GM21360 (cell line): ENCODE measurements at regions not wholly inside any gene's neighbourhood (a gene's known extent, or its start where the extent isn't known, plus 50 kb on each side); places are given as distances from the start of the nearest gene placed in this dataset.
"Not testable (repeated sequence)": the region's sequence is repeated elsewhere in the genome, so short reads cannot be mapped to it uniquely, and the experiment has no call there.

Experiments used
- ATAC-seq: cut with Tn5 transposase; IDR thresholded peaks from one replicate; pipeline ENCODE4 v1.9.1; 2021; ENCODE audit warnings: mild to moderate bottlenecking, moderate library complexity; ENCODE audit not compliant: unreplicated experiment

DNA sequence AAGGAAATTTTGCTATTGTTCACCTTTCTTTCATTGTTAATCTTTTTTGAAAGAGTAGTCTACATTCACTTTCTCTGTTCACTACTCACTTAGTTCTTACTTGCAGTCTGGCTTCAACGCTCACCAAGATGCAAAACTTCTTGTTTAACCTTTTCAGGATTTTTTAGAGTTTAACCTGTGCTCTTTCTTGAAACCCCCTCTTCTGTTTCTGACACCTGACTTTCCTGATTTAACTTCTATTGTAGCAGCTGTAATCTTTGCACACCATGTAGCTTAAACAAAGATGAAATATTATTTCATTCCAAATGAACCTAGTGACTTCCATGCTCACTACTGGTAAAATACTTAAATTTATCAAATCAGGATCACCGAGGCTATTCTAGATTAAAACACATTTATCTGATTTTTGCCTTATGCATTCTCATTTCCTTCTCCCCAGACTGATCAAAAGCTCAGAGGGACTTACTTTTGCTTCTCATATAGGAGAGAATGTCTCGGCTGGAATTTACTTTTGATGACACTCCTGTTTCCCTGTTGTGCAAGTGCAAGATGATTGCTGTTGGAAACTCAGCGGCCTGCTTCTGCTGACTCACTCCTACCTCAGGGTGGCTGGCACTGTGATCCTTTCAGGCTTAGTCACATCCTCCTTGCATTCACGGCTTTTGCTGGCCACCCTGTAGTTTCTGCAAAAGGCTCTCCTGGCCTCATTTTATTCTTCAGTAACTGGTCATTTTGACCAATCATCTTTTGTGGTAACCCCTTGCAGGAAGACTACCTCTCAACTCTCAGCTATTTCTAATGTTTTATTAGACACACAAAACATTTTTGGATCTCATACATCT lies 109.3 kb upstream of the IFNE start:
- ATAC-seq: no peak

DNA sequence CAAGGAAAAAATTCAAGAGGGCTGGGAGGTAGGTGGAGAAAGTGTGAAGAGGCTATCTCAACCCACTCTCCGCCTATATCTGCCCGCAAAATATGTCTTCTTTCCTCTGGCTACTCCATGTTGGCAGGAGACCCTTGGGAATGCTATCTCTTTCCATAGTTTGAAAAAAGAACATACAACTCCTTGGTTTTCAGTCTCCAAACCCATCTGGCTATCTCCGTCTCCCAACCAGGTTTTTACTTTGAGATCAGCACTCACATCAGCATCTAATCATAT lies 109.9 kb upstream of the IFNE start:
- no peak for ATAC-seq

DNA sequence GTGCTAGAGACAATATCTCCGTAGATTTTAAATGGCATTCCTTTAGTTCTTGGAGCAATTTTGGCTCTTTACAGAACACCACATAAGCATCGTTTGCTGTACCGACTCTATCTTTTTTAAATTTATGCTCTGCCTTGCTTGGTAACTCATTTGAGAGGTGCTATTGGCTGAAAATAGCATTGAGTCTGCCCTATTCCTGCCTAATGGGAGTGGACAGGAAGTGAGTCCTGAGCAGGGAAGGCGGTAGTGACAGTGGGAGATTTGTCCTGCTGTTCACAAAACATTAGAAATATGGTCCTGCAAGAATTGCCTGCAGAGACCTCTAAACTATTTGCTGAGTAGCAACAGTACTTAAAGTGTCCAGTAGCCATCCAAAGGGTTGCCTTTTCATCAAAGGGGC lies 115.2 kb upstream of the IFNE start:
- ATAC-seq: no peak

DNA sequence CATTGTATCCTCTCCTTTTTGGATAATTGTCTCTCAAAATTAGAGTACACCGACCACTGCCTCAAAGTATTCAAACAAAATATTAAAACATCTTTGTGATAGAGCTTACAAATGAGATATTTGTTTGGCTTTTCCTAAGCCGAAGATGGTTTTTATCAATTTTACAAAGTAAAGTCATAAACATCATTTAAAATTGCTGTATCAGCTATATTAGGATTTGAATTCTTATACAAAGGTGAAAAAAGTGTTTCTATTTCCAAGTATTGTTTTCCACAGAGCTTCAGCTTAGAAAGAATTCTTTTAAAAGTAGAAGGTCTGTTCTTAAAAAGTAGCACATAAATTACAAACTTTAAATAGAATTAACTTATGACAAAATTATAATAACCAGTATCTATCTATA lies 116.6 kb upstream of the IFNE start:
- no peak for ATAC-seq

DNA sequence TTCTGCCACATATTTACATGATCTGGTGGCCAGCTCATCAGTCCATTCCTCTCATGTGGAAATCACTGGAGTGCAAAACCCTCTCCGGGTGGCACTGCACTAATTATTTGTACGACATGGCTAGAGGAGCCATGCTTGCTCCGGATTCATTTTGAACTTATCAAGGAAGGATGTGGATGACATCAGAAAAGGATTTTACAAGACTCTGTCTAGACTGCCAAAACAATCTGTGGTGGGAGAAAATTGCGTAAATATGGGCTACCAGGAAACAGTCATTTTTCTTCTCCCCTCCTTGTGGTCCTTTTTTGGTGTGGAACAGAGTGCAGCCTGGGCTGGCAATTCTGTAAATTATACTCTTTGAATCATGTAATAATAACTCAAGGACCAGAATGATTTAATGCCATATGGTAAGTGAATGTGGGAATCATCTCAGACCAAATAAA lies 123.4 kb upstream of the IFNE start:
- ATAC-seq: no peak

DNA sequence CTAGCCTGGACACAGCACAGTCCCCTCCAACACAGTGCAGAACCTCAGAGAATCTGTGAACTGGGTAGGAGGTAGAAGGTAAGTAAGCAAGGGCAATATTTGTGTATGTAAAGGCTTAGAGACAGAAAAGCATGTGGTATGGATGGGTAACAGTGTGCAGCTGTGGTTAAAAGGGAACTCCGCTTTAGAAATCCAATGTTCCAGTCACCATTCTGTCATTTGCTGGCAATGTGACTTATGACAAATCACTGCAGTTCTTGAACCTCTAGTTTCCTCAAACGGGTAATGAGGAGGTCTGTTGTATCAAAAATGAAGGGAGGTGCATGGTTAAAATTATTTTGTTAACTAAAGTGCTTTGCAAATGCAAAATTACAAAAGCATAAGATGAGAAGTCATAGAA lies 125.5 kb upstream of the IFNE start:
- ATAC-seq: no peak

DNA sequence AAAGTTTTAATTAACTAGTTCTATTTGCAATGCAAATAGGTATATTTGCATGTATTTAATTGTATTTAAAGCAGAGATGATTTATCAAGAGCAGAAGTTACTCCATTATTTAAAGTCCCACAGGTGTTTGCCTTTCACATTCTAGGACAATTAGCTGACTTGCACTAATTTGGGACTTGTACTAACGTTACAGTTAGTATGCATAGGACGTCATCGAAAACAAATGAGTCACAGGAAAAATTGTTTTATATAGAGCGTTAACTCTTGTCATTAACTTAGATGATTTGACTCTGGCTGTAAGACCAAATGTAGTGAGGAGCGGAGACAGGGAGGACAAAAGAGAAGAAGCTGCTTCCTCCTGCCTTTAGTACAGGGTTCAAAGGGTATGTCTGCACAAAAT lies 126.1 kb upstream of the IFNE start:
- no peak for ATAC-seq

DNA sequence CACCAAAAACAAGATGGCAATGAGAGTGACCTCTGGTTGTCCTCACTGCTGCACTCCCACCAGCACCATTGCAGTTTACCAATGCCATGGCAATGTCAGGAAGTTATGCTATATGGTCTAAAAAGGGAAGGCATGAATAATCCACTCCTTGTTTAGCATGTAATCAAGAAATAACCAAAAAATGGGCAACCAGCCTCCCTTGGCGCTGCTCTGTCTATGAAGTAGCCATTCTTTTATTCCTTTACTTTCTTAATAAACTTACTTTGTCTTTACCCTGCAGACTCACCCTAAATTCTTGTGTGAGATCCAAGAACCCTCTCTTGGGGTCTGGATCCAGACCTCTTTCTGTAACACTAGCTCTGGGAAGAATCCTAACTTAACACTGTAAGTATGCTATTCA lies 127.4 kb upstream of the IFNE start:
- ATAC-seq: no peak

DNA sequence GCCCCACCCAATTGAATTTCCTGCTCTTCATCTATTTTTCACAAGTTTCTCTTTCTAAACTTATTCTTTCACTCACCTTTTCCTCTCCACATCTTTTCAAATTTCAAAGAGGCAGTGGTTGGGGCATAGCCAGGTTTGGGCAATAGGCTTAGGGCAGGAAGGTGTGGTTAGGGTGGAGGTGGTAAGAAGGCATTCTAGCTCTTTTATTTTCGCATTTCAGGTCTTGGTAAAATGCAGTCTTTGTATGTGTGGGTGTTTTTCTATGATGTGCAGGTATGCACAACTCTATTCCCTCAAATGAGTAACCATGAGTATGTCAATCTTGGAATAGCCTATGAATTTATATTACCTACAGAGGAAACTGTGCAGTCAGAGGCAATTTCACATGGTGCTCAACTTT lies 129.8 kb upstream of the IFNE start:
- ATAC-seq: no peak

DNA sequence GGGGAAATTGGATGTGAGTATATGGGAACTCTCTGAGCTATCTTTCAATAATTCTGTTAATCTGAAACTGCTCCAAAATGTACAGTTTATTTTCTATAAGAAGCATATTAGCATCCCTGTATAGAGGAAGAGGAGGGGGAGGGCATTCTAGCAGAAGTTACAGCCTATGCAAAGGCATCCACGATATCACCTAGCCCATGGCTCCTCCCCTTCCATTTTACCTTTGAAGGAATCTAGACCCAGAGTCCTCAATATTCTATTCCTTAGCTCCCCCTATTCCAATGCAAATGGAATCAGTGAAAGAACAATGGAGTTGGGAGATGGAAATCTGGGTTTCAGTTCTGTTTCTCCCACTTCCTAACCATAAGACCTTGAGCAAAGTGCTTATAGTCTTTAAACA lies 132.9 kb upstream of the IFNE start:
- ATAC-seq: no peak

DNA sequence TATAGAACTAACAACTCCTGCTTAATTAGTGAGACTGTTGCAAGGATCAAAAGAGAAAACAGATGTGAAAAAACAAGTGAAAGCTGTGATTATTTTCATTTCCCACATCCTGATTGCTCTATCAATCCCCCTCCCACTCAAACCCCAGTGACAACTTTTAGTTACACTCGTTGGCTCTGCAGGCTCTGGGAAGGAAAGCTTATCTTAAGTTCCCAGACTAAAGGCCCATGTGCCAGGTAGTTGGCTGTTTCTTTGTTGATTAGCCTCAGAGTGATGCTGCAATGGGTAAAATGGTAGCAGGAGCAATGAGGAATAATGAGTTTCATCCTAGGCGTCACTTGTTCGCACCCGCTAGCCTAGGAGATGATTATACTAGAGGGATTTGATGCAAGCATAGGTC lies 133.3 kb upstream of the IFNE start:
- no peak for ATAC-seq

DNA sequence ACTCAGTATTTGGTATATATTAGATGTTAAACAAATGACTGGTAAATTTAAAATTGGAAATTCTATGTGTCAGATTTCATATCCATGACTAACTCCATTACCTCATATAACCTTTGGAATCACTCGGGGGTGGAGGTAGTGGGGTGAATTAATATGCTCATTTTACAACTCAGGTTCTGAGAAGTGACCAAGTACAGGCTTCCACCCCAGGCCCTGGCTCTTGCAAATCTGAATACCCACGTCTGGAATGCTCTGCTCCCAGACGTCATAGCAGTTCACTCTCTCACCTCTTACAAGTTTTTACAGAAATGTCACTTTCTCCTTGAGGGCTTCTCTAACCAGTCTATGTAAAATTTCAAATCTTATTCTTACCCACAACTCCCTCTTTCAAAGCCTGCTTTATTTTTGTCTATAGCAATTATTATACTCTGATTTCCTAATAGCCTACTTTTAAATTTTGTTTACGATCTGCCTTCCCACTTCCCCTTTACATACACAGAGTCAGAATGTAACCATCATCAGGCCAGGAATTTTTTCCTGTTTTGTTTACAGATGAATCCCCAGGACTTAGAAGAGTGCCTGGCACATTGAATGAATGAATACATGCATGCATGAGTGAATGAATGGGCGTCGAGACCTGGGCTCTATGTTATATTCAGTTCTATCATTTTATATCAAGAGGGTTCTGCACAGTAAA lies 134.1 kb upstream of the IFNE start:
- ATAC-seq: no peak

DNA sequence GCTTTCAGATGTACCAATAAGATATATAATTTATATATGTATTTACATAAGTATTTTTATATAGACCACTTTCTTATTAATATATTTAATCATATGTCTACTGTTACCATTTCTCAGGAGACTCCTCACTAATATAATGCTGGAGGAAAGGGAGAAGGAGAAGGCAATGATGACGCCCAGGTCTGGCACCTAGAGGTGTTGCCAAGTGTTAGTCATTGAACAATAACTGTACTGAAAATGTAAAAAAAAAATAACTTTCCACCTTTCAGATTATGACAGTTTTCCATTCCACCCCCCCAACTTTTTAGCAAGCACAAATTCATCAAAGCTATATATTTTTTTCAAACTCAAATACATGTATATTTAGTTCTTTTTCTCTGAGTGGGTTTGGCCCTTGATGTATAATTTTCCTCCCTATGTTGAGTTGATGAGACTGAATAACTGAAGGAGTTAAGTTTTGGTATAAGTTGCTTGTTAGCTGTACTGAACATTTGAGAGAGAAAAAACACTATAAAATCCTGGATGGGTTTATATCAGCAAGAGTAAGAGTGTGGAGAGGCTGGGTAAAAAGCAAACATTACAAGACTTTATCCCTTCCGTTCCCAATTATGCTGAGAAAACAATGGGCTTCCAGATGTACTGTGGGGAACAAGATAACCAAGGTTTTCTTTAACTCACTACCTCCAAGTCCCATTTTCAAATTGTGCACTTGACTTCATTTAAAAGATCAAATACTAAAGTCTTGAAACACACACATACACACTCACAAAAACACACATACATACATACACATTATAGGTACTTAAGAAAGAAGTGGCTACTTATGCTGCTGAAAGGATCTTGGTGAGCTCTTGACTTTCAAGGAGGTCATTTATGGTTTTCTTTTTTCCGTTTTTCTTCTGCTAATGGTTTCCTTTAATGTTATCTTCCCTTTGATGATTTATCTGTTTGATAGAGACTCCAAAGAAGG lies 142.8 kb upstream of the IFNE start:
- no peak for ATAC-seq

DNA sequence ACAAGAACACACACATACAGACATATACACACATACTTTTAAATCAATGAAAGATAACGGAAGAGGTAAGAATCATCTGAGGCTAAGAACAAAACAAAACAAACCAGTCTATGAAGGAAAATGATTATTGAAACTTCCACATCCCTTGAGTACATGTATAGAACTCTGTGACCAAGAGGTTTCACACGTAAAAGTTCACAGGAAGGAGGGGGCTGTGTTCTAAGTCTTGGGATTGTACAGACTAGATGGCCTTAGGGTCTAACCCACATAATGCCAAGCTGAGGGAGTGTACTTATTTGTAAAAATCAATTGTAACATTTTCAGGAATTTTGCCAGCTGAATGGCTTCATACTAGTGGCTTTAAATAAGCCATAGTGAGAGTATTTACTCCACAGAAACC lies 144.4 kb upstream of the IFNE start:
- no peak for ATAC-seq

DNA sequence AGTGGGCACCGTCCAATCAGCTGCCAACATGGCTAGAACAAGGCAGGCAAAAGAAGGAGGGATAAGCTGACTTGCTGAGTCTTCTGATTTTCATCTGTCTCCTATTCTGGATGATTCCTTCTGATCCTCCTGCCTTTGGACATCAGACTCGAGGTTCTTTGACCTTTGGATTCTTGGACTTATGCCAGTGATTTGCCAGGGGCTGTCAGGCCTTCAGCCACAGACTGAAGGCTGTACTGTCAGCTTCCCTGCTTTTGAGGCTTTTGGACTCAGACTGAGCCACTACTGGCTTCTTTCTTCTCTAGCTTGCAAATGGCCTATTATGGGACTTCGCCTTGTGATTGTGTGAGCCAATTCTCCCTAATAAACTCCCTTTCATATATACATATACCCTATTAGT lies 146.8 kb upstream of the IFNE start:
- ATAC-seq: not testable (repeated sequence)

DNA sequence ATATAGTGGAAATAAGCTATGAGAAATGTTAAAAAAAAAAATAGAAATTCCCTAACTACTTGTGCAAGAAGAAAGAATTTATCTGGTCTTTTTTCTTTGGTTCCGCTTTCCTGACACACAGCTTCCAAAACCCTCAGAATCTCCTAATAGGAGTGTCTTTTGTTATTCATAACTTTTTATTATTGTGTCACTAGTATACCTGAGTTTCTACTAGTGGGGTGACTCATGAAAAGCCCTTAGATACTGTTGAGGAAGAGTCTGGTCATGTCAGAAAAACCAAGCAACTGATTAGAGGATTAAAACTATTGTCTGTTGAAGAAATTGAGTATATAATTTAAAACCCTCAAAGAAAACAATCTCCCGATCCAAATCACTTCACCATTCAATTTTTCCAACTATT lies 152.8 kb upstream of the IFNE start:
- ATAC-seq: no peak

DNA sequence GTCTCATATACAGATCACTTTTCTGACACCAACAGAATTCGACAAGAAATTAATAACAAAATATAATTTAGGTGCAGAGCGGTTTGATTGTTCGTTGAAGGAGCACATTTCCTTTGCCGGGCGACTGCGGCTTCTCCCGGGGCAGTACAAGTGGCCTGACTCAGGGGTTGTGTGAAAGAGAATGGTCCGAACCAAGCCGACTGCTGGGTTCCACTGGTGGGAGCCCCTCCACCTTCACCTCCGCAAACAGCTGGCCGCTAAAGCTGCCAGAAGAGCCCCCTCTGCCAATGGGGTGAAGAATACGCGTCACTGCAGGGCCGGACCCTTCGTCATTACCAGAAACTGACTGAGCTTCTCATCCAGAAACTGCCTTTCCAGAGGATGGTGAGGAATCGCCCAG lies 156.0 kb upstream of the IFNE start:
- no peak for ATAC-seq

DNA sequence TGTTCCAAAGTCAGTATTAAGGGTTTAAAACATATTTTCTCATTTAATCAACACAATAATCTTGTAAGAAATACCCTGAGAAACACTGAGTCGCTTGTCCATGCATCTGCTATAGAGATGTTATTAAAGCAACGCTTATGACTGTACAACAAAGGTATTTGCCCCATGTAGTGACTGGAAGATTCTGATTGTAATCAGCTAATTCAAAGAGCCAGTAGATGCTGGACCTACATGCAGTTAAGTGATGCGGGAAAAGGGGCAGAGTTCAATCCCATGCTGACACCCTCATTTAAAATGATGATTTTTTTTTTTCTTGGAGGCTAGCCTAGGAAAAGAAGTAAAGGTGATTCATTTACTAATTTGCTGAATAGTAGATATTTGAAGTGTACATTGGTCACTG lies 149.3 kb upstream of the MTAP start:
- ATAC-seq: no peak

DNA sequence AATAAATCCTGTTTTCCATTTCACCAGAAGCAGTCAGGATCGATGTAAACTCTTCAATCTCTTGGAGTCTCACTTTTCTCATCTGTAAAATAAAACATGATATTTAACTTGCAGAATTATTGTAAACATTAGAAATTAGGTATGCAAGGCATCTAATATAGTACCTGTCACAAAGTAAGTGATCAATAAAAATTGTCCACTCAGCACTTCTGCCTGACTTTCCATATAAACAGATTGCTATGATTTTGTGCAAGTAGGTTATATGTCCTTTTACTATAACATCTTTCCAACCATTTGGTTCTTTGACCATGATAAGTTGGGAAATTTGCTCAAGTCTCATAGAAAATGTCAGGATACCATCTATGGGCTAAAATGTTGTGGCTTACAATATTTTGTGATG lies 148.8 kb upstream of the MTAP start:
- no peak for ATAC-seq

DNA sequence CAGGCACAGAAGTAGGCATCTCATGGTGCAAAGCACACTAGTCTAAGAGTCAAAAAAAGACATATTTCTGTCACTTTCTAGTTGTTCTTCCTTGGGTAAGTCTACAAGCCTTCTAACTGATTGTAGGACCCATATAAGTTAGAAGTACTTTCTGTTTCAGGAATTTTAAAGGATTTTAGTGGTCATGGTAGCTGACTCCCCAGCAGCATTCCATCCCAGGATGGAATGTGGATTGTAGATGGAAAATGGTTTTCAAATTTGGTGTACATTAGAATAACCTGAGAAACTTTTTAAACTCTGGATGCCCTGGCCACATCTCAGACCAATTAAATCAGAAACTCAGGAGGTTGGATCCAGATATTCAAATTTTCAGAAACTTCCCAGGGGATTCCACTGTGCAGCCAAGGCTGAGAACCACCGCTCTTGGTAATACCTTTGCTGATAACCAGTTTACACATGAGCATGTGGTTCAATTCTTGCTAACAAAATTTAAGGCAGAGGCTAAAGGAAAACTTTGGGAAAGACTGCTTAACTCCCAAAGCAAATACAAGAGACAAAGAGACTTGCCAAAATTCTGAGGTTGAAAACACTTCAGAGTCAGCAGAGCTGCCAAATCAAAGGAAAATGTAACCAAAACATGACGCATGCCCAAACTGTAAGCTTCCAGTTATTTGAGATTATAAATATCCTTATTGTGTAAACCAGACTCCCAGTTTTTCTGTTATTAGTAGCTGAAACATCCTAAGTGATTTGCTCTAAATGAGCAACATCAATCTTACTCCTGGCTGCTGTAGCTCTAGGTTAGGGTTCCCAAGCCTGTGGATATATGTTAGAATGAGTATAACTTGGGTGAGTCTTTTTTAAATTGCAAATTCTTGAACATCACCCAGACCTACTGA lies 145.4 kb upstream of the MTAP start:
- ATAC-seq: no peak
